ENCODE measurements at regions not wholly inside any gene's neighbourhood (a gene's known extent, or its start where the extent isn't known, plus 50 kb on each side); places are given as distances from the start of the nearest gene placed in this dataset.

- no peaks in the 10 kb centered on the region for H3K36me3 Mint-ChIP-seq (ENCODE audit: low read depth)
- ATAC-seq (replicated peaks) = no peak
- H3K9me3 Mint-ChIP-seq = peaks cover 15% of the 10 kb centered on the region
- no peaks in the 10 kb centered on the region for H3K4me1 Mint-ChIP-seq
- H3K4me3 Mint-ChIP-seq = no peak overlapping the region
- H3K27me3 Mint-ChIP-seq = peaks cover 9% of the 10 kb centered on the region
- no peak overlapping the region for H3K27ac Mint-ChIP-seq
These were observed 349.3 kb upstream of the SALL3 start for GRCh38 chr18:78630356-78630755.

GRCh38 chr18:78630981-78631510 lies 348.6 kb upstream of the SALL3 start:
- H3K9me3 Mint-ChIP-seq = peaks cover 20% of the 10 kb centered on the region

GRCh38 chr18:78632111-78632541 lies 347.5 kb upstream of the SALL3 start:
- H3K9me3 Mint-ChIP-seq = peaks cover 27% of the 10 kb centered on the region
- H3K36me3 Mint-ChIP-seq (ENCODE audit: low read depth) = no peaks in the 10 kb centered on the region
- peak; percentile 79 for ATAC-seq (replicated peaks)
- peaks cover 11% of the 10 kb centered on the region for H3K4me1 Mint-ChIP-seq
- H3K4me3 Mint-ChIP-seq = no peak overlapping the region
- no peaks in the 10 kb centered on the region for H3K27me3 Mint-ChIP-seq
- H3K27ac Mint-ChIP-seq = no peak overlapping the region

More at GRCh38 chr18:78630981-78631510, 348.6 kb upstream of the SALL3 start:
- no peak overlapping the region for H3K27ac Mint-ChIP-seq
- H3K27me3 Mint-ChIP-seq = peaks cover 5% of the 10 kb centered on the region
- no peak overlapping the region for H3K4me3 Mint-ChIP-seq
- H3K36me3 Mint-ChIP-seq (ENCODE audit: low read depth) = no peaks in the 10 kb centered on the region
- H3K4me1 Mint-ChIP-seq = peaks cover 3% of the 10 kb centered on the region
- no peak for ATAC-seq (replicated peaks)

DNA sequence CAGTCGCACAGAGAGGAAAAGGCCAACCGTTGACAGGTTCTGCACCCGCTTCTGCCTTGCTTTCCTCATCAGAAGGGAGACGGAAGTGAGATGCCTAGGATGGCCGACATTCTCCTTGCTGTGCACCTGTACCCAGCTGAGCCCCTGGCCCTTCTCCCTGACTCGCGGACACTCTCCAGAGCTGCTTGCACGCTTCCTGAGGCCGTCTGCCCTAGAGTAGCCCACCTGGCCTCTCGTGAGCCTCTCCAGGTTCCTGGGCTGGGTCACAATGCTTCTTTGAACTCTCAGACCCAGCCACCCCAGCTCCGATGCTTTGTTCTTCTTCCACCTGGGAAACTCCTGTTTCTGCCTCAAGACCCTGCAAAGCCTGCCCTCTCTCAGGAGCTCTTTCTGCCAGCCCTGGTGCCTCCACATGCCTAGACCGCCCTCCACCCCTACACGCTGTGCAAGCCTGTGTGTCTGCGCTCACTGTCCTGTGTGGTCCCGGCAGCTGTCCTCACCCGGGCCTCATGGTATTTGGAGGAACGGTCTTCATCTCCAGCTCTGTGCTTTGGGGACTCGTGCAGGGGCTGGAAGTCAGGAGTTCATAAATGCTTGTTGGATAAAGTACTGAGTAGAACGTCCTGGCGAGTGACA lies 345.4 kb upstream of the SALL3 start:
- H3K9me3 Mint-ChIP-seq = peaks cover 27% of the 10 kb centered on the region
- H3K27ac Mint-ChIP-seq = no peak overlapping the region
- peak overlapping the region; percentile 32 for H3K4me3 Mint-ChIP-seq
- no peaks in the 10 kb centered on the region for H3K27me3 Mint-ChIP-seq
- peaks cover 11% of the 10 kb centered on the region for H3K4me1 Mint-ChIP-seq
- no peak for ATAC-seq (replicated peaks)
- no peaks in the 10 kb centered on the region for H3K36me3 Mint-ChIP-seq (ENCODE audit: low read depth)

GRCh38 chr18:78635093-78635800 lies 344.4 kb upstream of the SALL3 start:
- Mint-ChIP-seq H3K27ac (no peak overlapping the region), H3K9me3 (peaks cover 26% of the 10 kb centered on the region), H3K36me3 (ENCODE audit: low read depth) (no peaks in the 10 kb centered on the region), H3K4me3 (no peak overlapping the region), H3K4me1 (peaks cover 11% of the 10 kb centered on the region), H3K27me3 (no peaks in the 10 kb centered on the region)
- no peak for ATAC-seq (replicated peaks)

- no peaks in the 10 kb centered on the region for H3K27me3 Mint-ChIP-seq
- no peak for ATAC-seq (replicated peaks)
- peaks cover 11% of the 10 kb centered on the region for H3K4me1 Mint-ChIP-seq
- H3K9me3 Mint-ChIP-seq = peaks cover 18% of the 10 kb centered on the region
- no peak overlapping the region for H3K27ac Mint-ChIP-seq
- no peaks in the 10 kb centered on the region for H3K36me3 Mint-ChIP-seq (ENCODE audit: low read depth)
- H3K4me3 Mint-ChIP-seq = no peak overlapping the region
These were observed 343.4 kb upstream of the SALL3 start for GRCh38 chr18:78636260-78636659.

DNA sequence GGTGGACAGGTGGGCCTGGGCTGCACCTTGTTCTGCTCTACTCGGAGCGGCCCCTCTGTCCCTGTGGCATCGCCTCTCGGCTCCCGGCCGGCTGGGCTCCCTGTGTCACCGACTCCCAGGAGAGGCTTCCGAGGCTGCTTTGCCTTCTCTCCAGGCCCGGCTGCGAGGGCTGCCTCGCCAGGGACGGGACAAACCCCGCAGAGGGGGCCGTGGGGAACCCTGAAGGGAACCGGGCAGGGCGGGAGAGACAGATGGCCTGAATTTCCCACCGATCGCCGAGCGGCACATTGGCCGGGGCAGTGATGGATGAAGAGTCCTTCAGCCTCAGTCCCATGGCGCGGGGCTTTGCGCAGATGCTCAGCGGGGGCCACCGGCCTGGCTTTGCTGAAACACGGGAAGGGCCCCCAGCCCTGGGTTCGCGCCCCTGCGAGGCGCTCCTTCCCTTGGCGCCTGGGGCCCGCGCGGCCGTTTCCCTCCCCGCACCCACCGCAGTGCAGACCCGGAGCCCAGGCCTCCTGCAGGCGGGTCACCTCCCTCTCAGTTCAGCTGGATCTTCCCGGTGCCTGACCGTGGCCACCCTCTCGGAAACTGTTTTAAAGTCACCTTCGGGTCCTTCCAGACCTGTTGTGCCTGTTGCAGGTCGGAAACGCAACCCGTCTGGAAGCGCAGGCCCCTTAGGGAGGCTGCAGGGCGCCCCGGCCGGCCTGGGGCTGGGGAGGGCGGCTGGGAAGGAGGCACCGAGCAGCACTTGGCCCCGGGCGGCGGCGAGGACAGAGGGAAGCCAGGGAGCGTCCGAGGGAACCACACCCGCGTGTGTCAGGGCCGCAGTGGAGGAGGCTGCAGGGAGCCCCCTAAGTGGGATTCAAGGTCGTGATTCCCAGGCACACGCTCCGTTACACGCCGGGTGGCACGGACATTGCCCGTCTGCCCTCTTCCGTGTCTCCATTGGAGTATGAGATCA lies 341.9 kb upstream of the SALL3 start:
- Mint-ChIP-seq H3K9me3 (peaks cover 12% of the 10 kb centered on the region), H3K36me3 (ENCODE audit: low read depth) (no peaks in the 10 kb centered on the region), H3K27me3 (peaks cover 5% of the 10 kb centered on the region), H3K27ac (no peak overlapping the region), H3K4me1 (peaks cover 11% of the 10 kb centered on the region), H3K4me3 (no peak overlapping the region)
- ATAC-seq (replicated peaks) = no peak

GRCh38 chr18:78639006-78639950 lies 340.3 kb upstream of the SALL3 start:
- ATAC-seq (replicated peaks) = no peak
- Mint-ChIP-seq H3K4me1 (peaks cover 11% of the 10 kb centered on the region), H3K9me3 (peaks cover 12% of the 10 kb centered on the region), H3K27ac (no peak overlapping the region), H3K4me3 (no peak overlapping the region), H3K36me3 (ENCODE audit: low read depth) (no peaks in the 10 kb centered on the region), H3K27me3 (peaks cover 5% of the 10 kb centered on the region)

DNA sequence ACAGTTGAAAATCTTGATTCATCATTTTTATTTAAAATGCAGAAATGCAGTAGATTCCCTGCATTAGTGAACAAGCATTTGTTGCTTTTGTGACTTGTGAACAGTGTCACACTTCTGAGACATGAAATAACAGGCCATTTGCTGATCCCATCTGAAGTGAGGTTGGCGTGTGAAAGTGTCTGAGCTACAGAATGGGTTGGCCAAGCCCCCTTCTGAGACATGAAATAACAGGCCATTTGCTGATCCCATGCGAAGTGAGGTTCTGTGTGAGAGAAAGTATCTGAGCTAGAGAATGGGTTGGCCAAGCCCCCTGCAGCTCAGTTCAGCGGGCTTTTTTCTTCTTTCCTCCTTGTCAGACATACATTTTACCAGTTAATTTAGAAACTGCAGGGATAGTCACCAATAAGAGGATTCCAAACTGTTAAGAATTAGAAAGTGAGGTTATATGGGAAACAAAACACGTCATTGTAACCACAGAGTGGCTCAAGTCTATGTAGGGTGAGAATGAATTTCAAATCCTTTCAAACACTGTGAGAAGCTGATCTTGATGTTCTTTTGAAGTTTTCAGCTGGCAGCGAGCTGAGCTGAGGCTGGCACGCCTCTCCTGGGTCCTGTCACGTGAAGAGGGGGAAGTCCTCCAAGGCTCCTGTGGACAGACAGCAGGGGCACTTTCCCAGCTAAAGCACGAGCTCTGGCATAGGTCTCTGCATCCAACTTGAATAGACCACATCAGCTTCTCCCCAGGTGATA lies 339.2 kb upstream of the SALL3 start:
- peaks cover 7% of the 10 kb centered on the region for H3K27me3 Mint-ChIP-seq
- peaks cover 11% of the 10 kb centered on the region for H3K4me1 Mint-ChIP-seq
- H3K9me3 Mint-ChIP-seq = peaks cover 12% of the 10 kb centered on the region
- no peak overlapping the region for H3K4me3 Mint-ChIP-seq
- H3K36me3 Mint-ChIP-seq (ENCODE audit: low read depth) = no peaks in the 10 kb centered on the region
- H3K27ac Mint-ChIP-seq = no peak overlapping the region
- no peak for ATAC-seq (replicated peaks)

DNA sequence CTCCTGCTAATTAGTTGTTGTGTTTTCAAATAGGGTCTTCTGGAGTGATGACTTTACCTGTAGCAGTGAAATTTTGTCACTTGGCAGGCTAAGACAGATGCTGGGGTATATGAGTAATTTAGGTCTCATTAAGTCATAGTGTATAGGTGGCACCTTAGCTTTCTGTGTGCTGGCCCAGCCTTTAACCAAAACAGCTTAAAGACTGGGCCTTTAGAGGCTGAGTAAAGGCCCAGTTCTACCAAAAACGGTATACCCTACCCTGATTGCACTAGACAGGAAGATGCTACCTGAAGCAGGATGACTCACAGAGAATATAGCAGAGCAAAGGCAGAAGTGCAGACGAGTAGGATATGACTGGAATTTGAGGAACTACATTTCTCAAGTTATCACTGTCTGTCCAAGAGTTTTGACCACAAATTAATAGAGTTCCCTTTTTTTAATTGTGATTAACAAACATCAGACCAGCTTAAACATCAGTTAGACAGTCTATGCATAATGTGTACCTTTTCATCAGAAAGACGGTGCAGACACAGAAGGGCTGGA lies 337.9 kb upstream of the SALL3 start:
- Mint-ChIP-seq H3K27me3 (peaks cover 7% of the 10 kb centered on the region), H3K27ac (no peak overlapping the region), H3K4me1 (peaks cover under 1% of the 10 kb centered on the region), H3K9me3 (peaks cover under 1% of the 10 kb centered on the region), H3K4me3 (no peak overlapping the region), H3K36me3 (ENCODE audit: low read depth) (no peaks in the 10 kb centered on the region)
- peak; percentile 23 for ATAC-seq (replicated peaks)

- H3K27ac Mint-ChIP-seq = no peak overlapping the region
- H3K36me3 Mint-ChIP-seq (ENCODE audit: low read depth) = no peaks in the 10 kb centered on the region
- H3K27me3 Mint-ChIP-seq = peaks cover 7% of the 10 kb centered on the region
- no peaks in the 10 kb centered on the region for H3K4me1 Mint-ChIP-seq
- no peak overlapping the region for H3K4me3 Mint-ChIP-seq
- no peak for ATAC-seq (replicated peaks)
- no peaks in the 10 kb centered on the region for H3K9me3 Mint-ChIP-seq
These were observed 337.2 kb upstream of the SALL3 start for GRCh38 chr18:78642296-78642951.

GRCh38 chr18:78643004-78643403 lies 336.6 kb upstream of the SALL3 start:
- no peaks in the 10 kb centered on the region for H3K9me3 Mint-ChIP-seq
- no peaks in the 10 kb centered on the region for H3K4me1 Mint-ChIP-seq
- H3K36me3 Mint-ChIP-seq (ENCODE audit: low read depth) = no peaks in the 10 kb centered on the region
- H3K27ac Mint-ChIP-seq = no peak overlapping the region
- no peak overlapping the region for H3K4me3 Mint-ChIP-seq
- peaks cover 7% of the 10 kb centered on the region for H3K27me3 Mint-ChIP-seq
- no peak for ATAC-seq (replicated peaks)

Data from activated T-helper 17 cell treated with anti-CD3 and anti-CD28 coated beads, Interleukin-2, amount 50 U/mL, for 72 hours (primary cell).